Endothelial cell of umbilical vein (primary cell): ENCODE measurements at regions not wholly inside any gene's neighbourhood (a gene's known extent, or its start where the extent isn't known, plus 50 kb on each side); places are given as distances from the start of the nearest gene placed in this dataset.

ENCODE experiments used
- BruUV-seq: library from RNA; stranded (reverse); fragments of 400-500 nt; replicated peaks from 2 replicates; lab custom pipeline; 2021; lab: Mats Ljungman, UMichigan
- CTCF ChIA-PET: fragments of 300-600, 350-600 bp; sonication (Branson Sonifier 250); formaldehyde crosslinking; loops from one replicate; lab custom pipeline; 2021; ENCODE audit warnings: antibody characterized with exemption, inconsistent platforms; lab: Charles Lee
- POLR2A ChIA-PET: fragments of 300-600, 350-600 bp; sonication (Branson Sonifier 250); formaldehyde crosslinking; loops from one replicate; lab custom pipeline; 2021; ENCODE audit warnings: antibody characterized with exemption, inconsistent platforms; lab: Charles Lee
- DNase-seq: peaks from one replicate; pipeline ENCODE4 v3.0.0-alpha.2; 2011; ENCODE audit warnings: low read depth, low spot score
- FAIRE-seq: peaks from 2 replicates; lab custom pipeline; 2011; peaks lifted over from hg19 to GRCh38; lab: Jason Lieb, UNC
- H2AFZ ChIP-seq: 2 replicates; pipeline ENCODE4 v1.6.0; 2012; ENCODE audit warnings: low read depth, low read length, control low read depth, inconsistent platforms
- H3K27ac ChIP-seq: 2 replicates; pipeline ENCODE4 v1.5.1; 2011; ENCODE audit warnings: low read depth, mild to moderate bottlenecking, control low read depth, low read length, moderate library complexity; ENCODE audit not compliant: insufficient read depth
- H3K27me3 ChIP-seq, 2 experiments: 2 replicates each; pipeline versions ENCODE4 v1.6.0 to v1.6.1; 2011; ENCODE audit warnings: low read length in 2 of 2, mixed read lengths in 1 of 2; ENCODE audit not compliant: control insufficient read depth in 2 of 2, insufficient read depth in 2 of 2
- H3K36me3 ChIP-seq, 2 experiments: 2 replicates in 1 of 2; 3 replicates in 1 of 2; pipeline ENCODE4 v1.5.1; 2011; ENCODE audit warnings: low read length in 2 of 2, mild to moderate bottlenecking in 1 of 2, moderate library complexity in 1 of 2; ENCODE audit not compliant: control insufficient read depth in 2 of 2, insufficient read depth in 2 of 2; ENCODE audit errors: extremely low read depth in 1 of 2
- H3K4me1 ChIP-seq: 3 replicates; pipeline ENCODE4 v1.5.1; 2011; ENCODE audit warnings: mild to moderate bottlenecking, low read length; ENCODE audit not compliant: control insufficient read depth, insufficient read depth; ENCODE audit errors: extremely low read depth
- H3K4me2 ChIP-seq: 2 replicates; pipeline ENCODE4 v1.6.1; 2011; ENCODE audit warnings: low read length, control low read depth, mixed read lengths; ENCODE audit not compliant: insufficient read depth
- H3K4me3 ChIP-seq, 3 experiments: fragments of 200-600 bp in 1 of 3; sonication (generic), shearing (Covaris generic) in 1 of 3; replicated peaks in 1 of 3; 2 replicates each; pipeline ENCODE4 v1.5.1; 2011 to 2016; ENCODE audit warnings: control low read depth in 3 of 3, low read length in 3 of 3, mild to moderate bottlenecking in 2 of 3, inconsistent platforms in 1 of 3, low read depth in 1 of 3, moderate library complexity in 1 of 3; ENCODE audit not compliant: insufficient read depth in 1 of 3
- H3K79me2 ChIP-seq: 2 replicates; pipeline ENCODE4 v1.6.0; 2012; ENCODE audit warnings: low read length, inconsistent platforms; ENCODE audit not compliant: control insufficient read depth, insufficient read depth
- H3K9ac ChIP-seq: replicated peaks from 2 replicates; pipeline ENCODE3; 2011; ENCODE audit warnings: low read length, control low read depth; ENCODE audit not compliant: insufficient read depth; ENCODE audit errors: extremely low read depth
- H3K9me1 ChIP-seq: replicated peaks from 3 replicates; pipeline ENCODE4 v1.6.0; 2011; ENCODE audit warnings: mild to moderate bottlenecking, low read length; ENCODE audit not compliant: control insufficient read depth, insufficient read depth; ENCODE audit errors: extremely low read depth
- H3K9me3 ChIP-seq: replicated peaks from 2 replicates; pipeline ENCODE4 v1.5.1; 2012; ENCODE audit warnings: low read length, inconsistent platforms; ENCODE audit not compliant: control insufficient read depth, insufficient read depth
- H4K20me1 ChIP-seq: replicated peaks from 2 replicates; pipeline ENCODE3; 2011; ENCODE audit warnings: mild to moderate bottlenecking, low read length; ENCODE audit not compliant: control insufficient read depth, insufficient read depth; ENCODE audit errors: extremely low read depth
- CTCF ChIP-seq, 2 donors: IDR thresholded peaks; 1 replicate in 1 of 2; 2 replicates in 1 of 2; pipeline ENCODE4 v1.5.1; 2011; ENCODE audit warnings: low read length in 2 of 2, mild to moderate bottlenecking in 2 of 2, moderate library complexity in 2 of 2, control low read depth in 1 of 2, inconsistent platforms in 1 of 2, low read depth in 1 of 2; ENCODE audit not compliant: insufficient read depth in 1 of 2; ENCODE audit errors: extremely low read depth in 1 of 2
- EZH2 ChIP-seq: IDR thresholded peaks from 2 replicates; pipeline ENCODE4 v1.6.1; 2012; ENCODE audit warnings: borderline replicate concordance, low read depth, mild to moderate bottlenecking, moderate library complexity, low read length, inconsistent platforms; ENCODE audit not compliant: severe bottlenecking
- FOS ChIP-seq: IDR thresholded peaks from 2 replicates; pipeline ENCODE4 v1.6.1; 2011; ENCODE audit warnings: mild to moderate bottlenecking, low read length, moderate library complexity, borderline replicate concordance; ENCODE audit not compliant: insufficient read depth
- GATA2 ChIP-seq: IDR thresholded peaks from 2 replicates; pipeline ENCODE4 v1.7.0; 2011; ENCODE audit warnings: low read depth, mild to moderate bottlenecking, moderate library complexity, mixed read lengths, low read length; ENCODE audit not compliant: insufficient read length, insufficient read depth
- JUN ChIP-seq: IDR thresholded peaks from 2 replicates; pipeline ENCODE4 v1.6.1; 2011; ENCODE audit warnings: borderline replicate concordance, low read depth; ENCODE audit not compliant: insufficient read length, insufficient read depth
- MAX ChIP-seq: IDR thresholded peaks from 2 replicates; pipeline ENCODE4 v1.6.1; 2011; ENCODE audit not compliant: insufficient read depth, insufficient read length
- MYC ChIP-seq: IDR thresholded peaks from one replicate; pipeline ENCODE4 v1.6.1; 2011; ENCODE audit warnings: mild to moderate bottlenecking, low read depth, low read length
- POLR2A ChIP-seq: IDR thresholded peaks from 2 replicates; pipeline ENCODE4 v1.6.1; 2012; ENCODE audit warnings: low read depth, mild to moderate bottlenecking, control low read depth, low read length
- POLR2AphosphoS5 ChIP-seq: IDR thresholded peaks from 2 replicates; pipeline ENCODE4 v1.6.1; 2012; ENCODE audit warnings: low read depth, mild to moderate bottlenecking, control low read depth, low read length, moderate library complexity; ENCODE audit not compliant: insufficient read depth
- dilution Hi-C: fragments of 300-500 bp; cut with MboI; formaldehyde crosslinking; loops from one replicate; pipeline ENCODE4 v1.15.0; 2019; ENCODE audit warnings: low sequenced_read_pairs; ENCODE audit not compliant: extremely low pct_ligation_motif_present
- intact Hi-C: fragments of 100-400 bp; cut with micrococcal nuclease; formaldehyde crosslinking; loops from one replicate; pipeline ENCODE4 v1.10.0; 2022

- no TSS peak for BruUV-seq
- TF ChIP-seq CTCF (IDR thresholded peaks at IDR 0.05; ENCODE audit: extremely low read depth in 1 of 2, insufficient read depth in 1 of 2, low read depth in 1 of 2, low read length in 2 of 2) (no peak), MYC (no peak), MAX (no peak), POLR2AphosphoS5 (no peak), FOS (no peak), EZH2 (no peak), JUN (no peak), GATA2 (no peak), POLR2A (no peak)
- no peaks in the 10 kb centered on the region for H3K36me3 ChIP-seq
- ChIA-PET CTCF (no interaction called here), POLR2A (no interaction called here)
- no peak overlapping the region for H3K4me3 ChIP-seq
- H3K79me2 ChIP-seq, result no peaks in the 10 kb centered on the region
- no peak overlapping the region for H3K27ac ChIP-seq
- H3K9me1 ChIP-seq, result no peaks in the 10 kb centered on the region
- no peak for DNase-seq
- H2AFZ ChIP-seq, result no peak overlapping the region
- intact Hi-C loops, result no loop called here
- no peak for FAIRE-seq
- no peaks in the 10 kb centered on the region for H3K9me3 ChIP-seq
- H3K27me3 ChIP-seq, result peaks cover 0 to 2% of the 10 kb centered on the region in 2 experiments
- no peak overlapping the region for H3K9ac ChIP-seq
- dilution Hi-C loops, result no loop called here
- no peaks in the 10 kb centered on the region for H3K4me1 ChIP-seq
- no peak overlapping the region for H3K4me2 ChIP-seq
- H4K20me1 ChIP-seq, result no peaks in the 10 kb centered on the region
Measured at GRCh38 chr1:58340185-58340584, 206.3 kb downstream of the OMA1 start.
